ENCODE measurements at regions not wholly inside any gene's neighbourhood (a gene's known extent, or its start where the extent isn't known, plus 50 kb on each side); places are given as distances from the start of the nearest gene placed in this dataset.

GRCh38 chr11:92611157-92611556, 358.3 kb upstream of the MTNR1B start:
- Histone ChIP-seq H3K27ac (ENCODE audit: extremely low read depth, low read depth, low read length) (no peak overlapping the region), H3K9ac (ENCODE audit: insufficient read depth in 1 of 2, low read depth in 2 of 2, low read length in 2 of 2) (no peak overlapping the region), H3K79me2 (ENCODE audit: control insufficient read depth, insufficient read depth, low read length) (no peaks in the 10 kb centered on the region), H3K36me3 (ENCODE audit: control insufficient read depth, insufficient read depth, low read length) (no peaks in the 10 kb centered on the region), H3K9me1 (ENCODE audit: control insufficient read depth, insufficient read depth, low read length) (no peaks in the 10 kb centered on the region), H3K4me3 (no peak overlapping the region), H3K27me3 (ENCODE audit: control insufficient read depth in 2 of 2, insufficient read depth in 2 of 2, low read length in 2 of 2) (no peaks in the 10 kb centered on the region), H4K20me1 (replicated peaks; ENCODE audit: control insufficient read depth, insufficient read depth, low read length) (no peaks in the 10 kb centered on the region), H3K9me3 (replicated peaks; ENCODE audit: control insufficient read depth, insufficient read depth, low read depth, low read length) (no peaks in the 10 kb centered on the region), H2AFZ (ENCODE audit: low read depth, low read length) (no peak overlapping the region), H3K4me2 (ENCODE audit: insufficient read depth, low read length) (no peak overlapping the region), H3K4me1 (replicated peaks in 1 of 2; ENCODE audit: control insufficient read depth in 2 of 2, insufficient read depth in 2 of 2, low read length in 2 of 2) (no peaks in the 10 kb centered on the region)
- TF ChIP-seq HNRNPL (IDR thresholded peaks at IDR 0.05; ENCODE audit: low read depth, low read length) (no peak), ZNF41 (CRISPR knock-in tag; conservative IDR thresholded peaks at IDR 0.05) (no peak), KLF6 (CRISPR knock-in tag; IDR thresholded peaks at IDR 0.05; ENCODE audit: borderline replicate concordance) (no peak), IRF1 (CRISPR knock-in tag; IDR thresholded peaks at IDR 0.05; ENCODE audit: borderline replicate concordance) (no peak), ATF6 (CRISPR knock-in tag; IDR thresholded peaks at IDR 0.05) (no peak), PHF20 (IDR thresholded peaks at IDR 0.05; ENCODE audit: partially characterized antibody) (no peak), PHF8 (IDR thresholded peaks at IDR 0.05; ENCODE audit: borderline replicate concordance, low read length) (no peak), FOXK1 (CRISPR knock-in tag; IDR thresholded peaks at IDR 0.05; ENCODE audit: borderline replicate concordance) (no peak), MECOM (CRISPR knock-in tag; IDR thresholded peaks at IDR 0.05) (no peak), YBX1 (IDR thresholded peaks at IDR 0.05) (no peak), ZBTB1 (CRISPR knock-in tag; IDR thresholded peaks at IDR 0.05; ENCODE audit: borderline replicate concordance, low read depth) (no peak), ZNF217 (CRISPR knock-in tag; IDR thresholded peaks at IDR 0.05) (no peak), ZBTB34 (CRISPR knock-in tag; IDR thresholded peaks at IDR 0.05) (no peak), NBN (IDR thresholded peaks at IDR 0.05; ENCODE audit: low read depth) (no peak), ZNF778 (CRISPR knock-in tag; IDR thresholded peaks at IDR 0.05) (no peak), ZNF224 (CRISPR knock-in tag; IDR thresholded peaks at IDR 0.05) (no peak), E2F3 (CRISPR knock-in tag; IDR thresholded peaks at IDR 0.05) (no peak), ZNF124 (CRISPR knock-in tag; IDR thresholded peaks at IDR 0.05) (no peak), HMG20A (CRISPR knock-in tag; conservative IDR thresholded peaks at IDR 0.05) (no peak)
- FAIRE-seq (no peak), ATAC-seq (no peak), DNase-seq (ENCODE audit: extremely low read depth in 1 of 4, low spot score in 3 of 4) (no peak)
- ChIA-PET CTCF (ENCODE audit: low intra/inter-chr PET ratio) (no interaction called here), POLR2A (no interaction called here)
- in situ Hi-C loops (cut with MboI) (no loop called here), intact Hi-C loops (cut with micrococcal nuclease) (no loop called here)
- WGBS (ENCODE audit: insufficient coverage, low coverage, missing lambda C conversion rate): 0% methylated on average over 4 of the region's 4 CpGs
- no TSS peak for BruUV-seq (replicated peaks)

All from K562 (cell line).